Glutamatergic neuron (in vitro differentiated cells): ENCODE measurements at regions not wholly inside any gene's neighbourhood (a gene's known extent, or its start where the extent isn't known, plus 50 kb on each side); places are given as distances from the start of the nearest gene placed in this dataset.

Source experiments
- DNase-seq: peaks from one replicate; pipeline ENCODE4 v3.0.0; 2022
- H3K27ac Mint-ChIP-seq: one replicate; pipeline ENCODE4 v1.8.0; 2020; ENCODE audit warnings: mild to moderate bottlenecking, mixed read lengths, inconsistent platforms; ENCODE audit not compliant: unreplicated experiment
- H3K27me3 Mint-ChIP-seq: one replicate; pipeline ENCODE4 v1.8.0; 2020; ENCODE audit warnings: mild to moderate bottlenecking, moderate library complexity, mixed read lengths, inconsistent platforms; ENCODE audit not compliant: unreplicated experiment
- H3K36me3 Mint-ChIP-seq: one replicate; pipeline ENCODE4 v1.8.0; 2020; ENCODE audit warnings: mild to moderate bottlenecking, mixed read lengths, inconsistent platforms; ENCODE audit not compliant: unreplicated experiment
- H3K4me1 Mint-ChIP-seq: one replicate; pipeline ENCODE4 v1.8.0; 2020; ENCODE audit warnings: mild to moderate bottlenecking, low read depth, mixed read lengths, inconsistent platforms; ENCODE audit not compliant: unreplicated experiment
- H3K4me3 Mint-ChIP-seq: one replicate; pipeline ENCODE4 v1.8.0; 2020; ENCODE audit warnings: mild to moderate bottlenecking, mixed read lengths, inconsistent platforms; ENCODE audit not compliant: unreplicated experiment
- H3K9me3 Mint-ChIP-seq: one replicate; pipeline ENCODE4 v1.8.0; 2020; ENCODE audit warnings: mild to moderate bottlenecking, moderate library complexity, mixed read lengths, inconsistent platforms; ENCODE audit not compliant: unreplicated experiment
- CTCF ChIP-seq: fragments of 200-600 bp; sonication (generic); IDR thresholded peaks from one replicate; pipeline ENCODE4 v1.5.0; 2021; ENCODE audit not compliant: partially characterized antibody, unreplicated experiment

- no peaks in the 10 kb centered on the region for H3K9me3 Mint-ChIP-seq
- no peak for DNase-seq
- no peak overlapping the region for H3K27ac Mint-ChIP-seq
- TF ChIP-seq CTCF: no peak
- H3K27me3 Mint-ChIP-seq: peaks cover 3% of the 10 kb centered on the region
- H3K4me1 Mint-ChIP-seq: no peaks in the 10 kb centered on the region
- peaks cover 5% of the 10 kb centered on the region for H3K36me3 Mint-ChIP-seq
- H3K4me3 Mint-ChIP-seq: no peak overlapping the region
Measured at GRCh38 chrX:1933964-1934363, 319.1 kb downstream of the ASMT start.

DNA sequence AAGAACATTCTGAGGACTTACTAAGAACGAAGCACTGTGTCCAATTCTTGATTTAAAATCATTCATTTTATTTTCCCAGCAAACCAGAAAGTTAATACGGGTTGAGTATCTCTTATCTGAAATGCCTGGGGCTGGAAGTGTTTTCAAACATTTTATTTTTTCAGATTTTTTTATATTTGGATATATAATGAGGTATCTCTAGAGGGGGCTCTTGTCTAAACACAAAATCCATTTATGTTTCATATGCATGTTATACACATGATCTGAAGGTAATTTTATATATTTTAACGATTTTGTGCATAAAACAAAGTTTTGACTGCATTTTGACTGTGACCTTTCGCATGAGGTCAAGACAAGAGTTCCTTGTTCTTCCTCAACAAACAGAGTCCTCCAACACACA is 320.9 kb downstream of the ASMT start:
- Mint-ChIP-seq H3K27ac (no peak overlapping the region), H3K36me3 (peaks cover 7% of the 10 kb centered on the region), H3K4me1 (no peaks in the 10 kb centered on the region), H3K27me3 (peaks cover 3% of the 10 kb centered on the region), H3K4me3 (no peak overlapping the region), H3K9me3 (no peaks in the 10 kb centered on the region)
- no peak for DNase-seq
- TF ChIP-seq CTCF: no peak

DNA sequence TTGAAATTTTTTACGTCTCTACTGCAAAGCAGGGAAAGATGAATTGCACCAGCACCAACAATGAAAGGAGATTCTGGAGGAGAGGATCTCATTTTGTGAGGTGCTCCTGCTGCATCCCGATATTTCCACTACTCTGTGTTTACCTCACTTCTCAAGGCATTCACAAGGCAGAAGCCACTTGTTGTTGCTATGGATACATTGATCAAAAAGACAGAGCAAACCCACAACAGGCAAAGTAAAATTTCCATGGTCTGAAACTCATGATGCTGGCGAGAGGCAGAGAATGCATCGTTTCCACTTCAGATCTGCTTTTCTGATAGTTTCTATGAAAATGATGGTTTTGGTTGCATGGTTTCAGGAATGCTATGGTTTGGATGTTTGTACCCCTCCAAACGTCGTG is 323.3 kb downstream of the ASMT start:
- H3K9me3 Mint-ChIP-seq: no peaks in the 10 kb centered on the region
- no peak overlapping the region for H3K27ac Mint-ChIP-seq
- H3K36me3 Mint-ChIP-seq: peaks cover 7% of the 10 kb centered on the region
- no peak for TF ChIP-seq CTCF
- H3K4me1 Mint-ChIP-seq: no peaks in the 10 kb centered on the region
- no peak for DNase-seq
- peaks cover 3% of the 10 kb centered on the region for H3K27me3 Mint-ChIP-seq
- no peak overlapping the region for H3K4me3 Mint-ChIP-seq

DNA sequence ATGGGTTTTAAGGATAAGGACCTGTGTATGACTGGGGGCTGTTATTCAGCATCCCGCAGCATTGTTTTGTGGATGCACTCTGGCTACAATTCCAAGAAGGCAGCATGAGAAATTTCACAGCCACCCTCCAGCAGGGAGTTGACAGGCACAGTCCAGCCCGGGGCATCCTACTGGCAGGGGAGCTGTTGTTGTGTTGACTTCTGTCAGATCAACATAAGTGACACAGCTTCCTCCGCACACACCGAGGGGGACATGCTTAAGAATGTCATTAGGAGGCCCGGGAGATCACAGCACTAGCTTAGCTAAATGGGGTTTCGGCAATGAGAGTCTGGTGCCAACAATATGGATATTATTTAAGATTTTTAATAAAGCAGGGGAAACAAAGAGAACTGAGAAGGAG is 326.5 kb downstream of the ASMT start:
- Mint-ChIP-seq H3K36me3 (peaks cover 7% of the 10 kb centered on the region), H3K9me3 (no peaks in the 10 kb centered on the region), H3K4me3 (no peak overlapping the region), H3K27me3 (no peaks in the 10 kb centered on the region), H3K27ac (no peak overlapping the region), H3K4me1 (no peaks in the 10 kb centered on the region)
- TF ChIP-seq CTCF: no peak
- no peak for DNase-seq

DNA sequence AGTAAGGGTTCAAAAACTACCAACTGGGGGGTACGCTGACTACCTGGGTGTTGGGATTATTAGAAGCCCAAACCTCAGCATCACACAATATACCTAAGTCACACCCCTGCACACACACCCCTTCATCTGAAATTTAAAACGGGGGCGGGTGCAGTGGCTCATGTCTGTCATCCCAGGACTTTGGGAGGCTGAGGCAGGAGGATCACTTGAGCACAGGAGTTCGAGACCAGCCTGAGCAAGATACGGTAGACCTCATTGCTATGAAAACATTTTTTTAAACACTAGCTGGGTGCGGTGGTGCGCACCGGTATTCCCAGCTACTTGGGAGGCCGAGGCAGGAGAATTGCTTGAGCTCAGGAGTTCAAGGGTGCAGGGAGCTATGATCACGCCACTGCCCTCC is 331.0 kb downstream of the ASMT start:
- H3K36me3 Mint-ChIP-seq: no peaks in the 10 kb centered on the region
- no peak overlapping the region for H3K4me3 Mint-ChIP-seq

More for the DNA sequence above, 331.0 kb downstream of the ASMT start:
- Mint-ChIP-seq H3K27me3 (no peaks in the 10 kb centered on the region), H3K9me3 (no peaks in the 10 kb centered on the region), H3K4me1 (no peaks in the 10 kb centered on the region), H3K27ac (peak overlapping the region; percentile 33)
- TF ChIP-seq CTCF: no peak
- DNase-seq: no peak
